ENCODE measurements at regions not wholly inside any gene's neighbourhood (a gene's known extent, or its start where the extent isn't known, plus 50 kb on each side); places are given as distances from the start of the nearest gene placed in this dataset.

DNA sequence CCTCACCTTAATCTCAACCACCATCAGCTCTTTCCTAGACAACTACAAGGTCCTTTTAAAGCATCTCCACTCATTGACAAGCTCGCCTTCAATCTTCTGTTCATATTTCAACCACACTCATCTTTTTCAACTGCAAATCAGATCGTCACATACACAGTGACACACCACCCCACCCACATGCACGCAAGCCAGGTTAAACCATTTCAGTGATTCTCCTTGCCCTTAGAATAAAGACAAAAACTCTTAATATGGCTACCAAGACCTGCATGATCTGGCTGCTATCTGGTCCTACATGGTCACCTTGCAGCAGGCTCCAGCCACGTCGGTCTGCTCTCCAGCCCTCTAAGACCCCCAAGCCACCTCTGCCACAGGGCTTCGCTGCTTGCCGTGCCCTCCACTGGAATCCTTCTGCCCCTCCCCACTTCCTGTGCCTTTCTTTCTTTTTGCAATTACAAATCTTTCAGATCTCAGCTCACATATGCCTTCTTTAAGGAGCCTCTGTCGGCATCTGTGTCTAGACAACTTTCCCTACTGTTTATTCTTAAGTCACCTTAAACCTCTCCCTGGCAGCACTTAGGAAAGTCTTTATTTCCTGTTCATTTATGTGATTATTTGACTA is 507.3 kb upstream of the ARID1B start:
- Mint-ChIP-seq H3K36me3 (no peaks in the 10 kb centered on the region), H3K9me3 (peaks cover 0 to 5% (median 0%) of the 10 kb centered on the region in 7 donors), H3K4me1 (peaks cover 0 to 14% (median 3%) of the 10 kb centered on the region in 4 donors), H3K27me3 (peaks cover 1% of the 10 kb centered on the region), H3K27ac (no peak overlapping the region), H3K4me3 (peak overlapping the region in 2 of 4 donors; percentile 4 to 28)
- peak in 1 of 3 donors; percentile 15 for DNase-seq
- Histone ChIP-seq H3K9me3 (ENCODE audit: control insufficient read depth in 2 of 2, low read length in 2 of 2) (no peaks in the 10 kb centered on the region), H3K27me3 (ENCODE audit: control insufficient read depth, insufficient read depth, low read length) (peaks cover 2% of the 10 kb centered on the region), H3K36me3 (ENCODE audit: control insufficient read depth, insufficient read depth, low read length) (no peaks in the 10 kb centered on the region), H3K4me1 (ENCODE audit: control insufficient read depth, insufficient read depth, low read length, poor library complexity, severe bottlenecking) (no peaks in the 10 kb centered on the region), H3K4me3 (ENCODE audit: low read depth, low read length) (no peak overlapping the region), H3K27ac (ENCODE audit: insufficient read depth, low read length, poor library complexity, severe bottlenecking) (no peak overlapping the region)
- no peak for ATAC-seq (ENCODE audit: low read depth in 2 of 2)

DNA sequence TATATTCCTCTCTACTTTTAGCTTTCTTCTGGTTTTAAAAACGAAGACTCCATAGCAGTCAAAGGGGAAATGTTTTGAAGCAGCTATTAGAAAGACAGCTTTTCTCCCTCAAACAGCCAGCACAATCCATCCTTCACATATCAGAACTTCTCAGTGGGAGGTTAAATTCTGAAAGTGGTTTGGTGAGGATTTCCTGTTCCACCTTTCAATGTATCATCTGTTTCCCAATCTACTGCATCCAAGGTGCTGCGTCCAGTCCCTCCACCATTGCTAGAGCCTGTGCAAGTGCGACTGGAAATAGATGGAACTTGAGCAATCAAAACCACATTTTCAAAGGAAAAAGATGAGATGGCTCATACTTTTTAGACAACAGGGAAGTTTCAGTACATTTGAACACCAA is 508.3 kb upstream of the ARID1B start:
- Histone ChIP-seq H3K27me3 (ENCODE audit: control insufficient read depth, insufficient read depth, low read length) (peaks cover 2% of the 10 kb centered on the region), H3K36me3 (ENCODE audit: control insufficient read depth, insufficient read depth, low read length) (no peaks in the 10 kb centered on the region), H3K4me3 (ENCODE audit: low read depth, low read length) (no peak overlapping the region), H3K4me1 (ENCODE audit: control insufficient read depth, insufficient read depth, low read length, poor library complexity, severe bottlenecking) (no peaks in the 10 kb centered on the region), H3K27ac (ENCODE audit: insufficient read depth, low read length, poor library complexity, severe bottlenecking) (no peak overlapping the region), H3K9me3 (ENCODE audit: control insufficient read depth in 2 of 2, low read length in 2 of 2) (no peaks in the 10 kb centered on the region)
- H3K27ac Mint-ChIP-seq = peak overlapping the region in 2 of 3 donors; percentile 13 to 53
- ATAC-seq (ENCODE audit: low read depth in 2 of 2) (no peak), DNase-seq (no peak)
- H3K4me3 Mint-ChIP-seq = no peak overlapping the region
- peaks cover 5% of the 10 kb centered on the region for H3K27me3 Mint-ChIP-seq
- H3K4me1 Mint-ChIP-seq = peaks cover 0 to 14% (median 3%) of the 10 kb centered on the region in 4 donors
- peaks cover 0 to 5% (median 0%) of the 10 kb centered on the region in 7 donors for H3K9me3 Mint-ChIP-seq
- H3K36me3 Mint-ChIP-seq = no peaks in the 10 kb centered on the region

DNA sequence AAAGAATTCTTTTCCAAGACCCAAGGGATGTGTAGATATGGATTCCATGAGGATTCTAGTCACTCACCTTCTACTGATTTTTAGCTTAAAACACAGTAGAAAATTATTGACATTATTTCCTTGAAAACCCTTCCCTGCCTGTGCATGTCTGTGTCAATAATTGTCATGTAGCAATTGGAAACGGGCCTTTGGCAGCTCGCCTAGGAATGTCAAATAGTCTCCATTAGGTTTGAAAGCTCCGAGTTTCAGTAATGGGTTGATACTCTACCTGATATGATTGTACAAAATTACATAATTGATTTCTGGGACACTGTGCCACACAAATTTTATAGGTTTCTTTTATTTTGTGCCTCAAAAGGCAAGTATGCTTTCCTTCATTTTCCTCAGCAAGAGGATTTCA is 515.2 kb upstream of the ARID1B start:
- Mint-ChIP-seq H3K36me3 (no peaks in the 10 kb centered on the region), H3K4me3 (no peak overlapping the region), H3K27ac (no peak overlapping the region), H3K9me3 (peaks cover 0 to 3% (median under 1%) of the 10 kb centered on the region in 7 donors), H3K4me1 (no peaks in the 10 kb centered on the region), H3K27me3 (peaks cover 9% of the 10 kb centered on the region)
- Histone ChIP-seq H3K9me3 (ENCODE audit: control insufficient read depth in 2 of 2, low read length in 2 of 2) (no peaks in the 10 kb centered on the region), H3K4me1 (ENCODE audit: control insufficient read depth, insufficient read depth, low read length, poor library complexity, severe bottlenecking) (no peaks in the 10 kb centered on the region), H3K27ac (ENCODE audit: insufficient read depth, low read length, poor library complexity, severe bottlenecking) (no peak overlapping the region), H3K27me3 (ENCODE audit: control insufficient read depth, insufficient read depth, low read length) (no peaks in the 10 kb centered on the region), H3K4me3 (ENCODE audit: low read depth, low read length) (no peak overlapping the region), H3K36me3 (ENCODE audit: control insufficient read depth, insufficient read depth, low read length) (no peaks in the 10 kb centered on the region)
- no peak for ATAC-seq (ENCODE audit: low read depth in 2 of 2)
- no peak for DNase-seq

DNA sequence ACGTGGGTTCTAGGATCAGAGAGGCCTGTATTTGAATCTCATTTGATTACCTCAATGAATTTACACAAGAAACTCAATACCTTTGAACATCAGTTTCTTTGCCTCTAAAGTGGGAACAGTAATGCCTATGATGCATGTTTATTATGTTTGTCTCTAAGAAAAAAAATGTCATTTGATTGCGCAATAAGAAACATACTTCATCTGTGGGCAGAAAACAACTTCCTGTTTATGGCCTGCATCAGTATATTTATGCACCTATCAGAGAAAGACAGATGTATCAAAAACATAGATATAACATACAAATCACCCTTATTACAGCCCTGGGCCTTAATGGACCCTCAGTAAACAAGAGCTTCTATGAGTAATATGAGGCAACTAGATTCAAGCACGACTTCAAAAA is 516.4 kb upstream of the ARID1B start:
- peaks cover 0 to 3% (median 0%) of the 10 kb centered on the region in 7 donors for H3K9me3 Mint-ChIP-seq
- no peak overlapping the region for H3K4me3 ChIP-seq (ENCODE audit: low read depth, low read length)
- H3K4me1 Mint-ChIP-seq = no peaks in the 10 kb centered on the region
- no peaks in the 10 kb centered on the region for H3K36me3 ChIP-seq (ENCODE audit: control insufficient read depth, insufficient read depth, low read length)
- no peak for ATAC-seq (ENCODE audit: low read depth in 2 of 2)
- peaks cover 12% of the 10 kb centered on the region for H3K27me3 Mint-ChIP-seq
- H3K27ac ChIP-seq (ENCODE audit: insufficient read depth, low read length, poor library complexity, severe bottlenecking) = no peak overlapping the region
- no peaks in the 10 kb centered on the region for H3K9me3 ChIP-seq (ENCODE audit: control insufficient read depth in 2 of 2, low read length in 2 of 2)
- no peak for DNase-seq
- H3K36me3 Mint-ChIP-seq = no peaks in the 10 kb centered on the region
- no peak overlapping the region for H3K4me3 Mint-ChIP-seq
- H3K4me1 ChIP-seq (ENCODE audit: control insufficient read depth, insufficient read depth, low read length, poor library complexity, severe bottlenecking) = no peaks in the 10 kb centered on the region
- no peak overlapping the region for H3K27ac Mint-ChIP-seq
- no peaks in the 10 kb centered on the region for H3K27me3 ChIP-seq (ENCODE audit: control insufficient read depth, insufficient read depth, low read length)

DNA sequence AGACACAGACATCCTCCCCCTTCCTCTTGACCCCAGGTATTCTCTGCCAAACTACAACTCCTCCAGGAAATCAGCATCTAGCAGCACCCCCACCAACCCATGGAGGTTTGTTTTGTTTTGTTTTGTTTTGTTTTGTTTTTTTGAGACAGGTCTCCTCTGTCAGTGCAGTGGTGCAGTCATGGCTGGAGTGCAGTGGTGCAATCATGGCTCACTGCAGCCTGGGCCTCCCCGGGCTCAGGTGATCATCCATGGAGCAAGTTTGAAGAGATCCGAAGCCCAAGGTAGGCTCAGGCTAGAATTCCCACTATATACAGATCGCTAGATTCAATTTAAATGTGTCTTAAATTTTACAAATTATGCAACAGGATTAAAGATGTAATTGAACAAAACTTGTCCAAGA is 518.2 kb upstream of the ARID1B start:
- H3K4me1 ChIP-seq (ENCODE audit: control insufficient read depth, insufficient read depth, low read length, poor library complexity, severe bottlenecking) = no peaks in the 10 kb centered on the region
- Mint-ChIP-seq H3K9me3 (peaks cover 0 to 3% (median 0%) of the 10 kb centered on the region in 7 donors), H3K36me3 (no peaks in the 10 kb centered on the region), H3K4me3 (no peak overlapping the region), H3K27me3 (peaks cover 7% of the 10 kb centered on the region), H3K27ac (no peak overlapping the region), H3K4me1 (peaks cover 0 to 2% (median 0%) of the 10 kb centered on the region in 4 donors)
- no peaks in the 10 kb centered on the region for H3K27me3 ChIP-seq (ENCODE audit: control insufficient read depth, insufficient read depth, low read length)
- DNase-seq = no peak
- no peaks in the 10 kb centered on the region for H3K36me3 ChIP-seq (ENCODE audit: control insufficient read depth, insufficient read depth, low read length)
- no peak overlapping the region for H3K27ac ChIP-seq (ENCODE audit: insufficient read depth, low read length, poor library complexity, severe bottlenecking)
- no peak overlapping the region for H3K4me3 ChIP-seq (ENCODE audit: low read depth, low read length)
- no peaks in the 10 kb centered on the region for H3K9me3 ChIP-seq (ENCODE audit: control insufficient read depth in 2 of 2, low read length in 2 of 2)
- ATAC-seq (ENCODE audit: low read depth in 2 of 2) = no peak

DNA sequence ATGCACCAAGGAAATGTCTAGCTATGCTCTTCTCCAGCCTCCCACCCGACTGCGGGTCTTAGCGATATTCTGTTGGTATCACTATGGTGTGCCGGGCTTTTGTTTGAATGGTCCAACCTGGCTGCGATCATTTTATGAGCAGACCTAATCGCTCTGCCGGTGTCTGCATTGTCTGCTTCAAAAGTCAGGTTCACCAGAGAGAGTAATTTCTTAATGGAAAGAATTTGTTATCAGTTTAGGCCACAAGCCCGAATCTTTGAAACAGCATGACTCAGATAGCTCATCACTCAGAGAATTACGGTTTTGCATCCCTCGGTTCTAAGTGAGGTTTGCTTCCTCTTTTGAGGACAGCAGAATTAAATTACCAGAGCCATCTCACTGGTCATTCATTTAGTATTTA is 521.0 kb upstream of the ARID1B start:
- H3K4me1 Mint-ChIP-seq = peaks cover 0 to 4% (median 0%) of the 10 kb centered on the region in 4 donors
- peak overlapping the region in 1 of 3 donors; percentile 19 for H3K27ac Mint-ChIP-seq
- H3K9me3 Mint-ChIP-seq = peaks cover 0 to 8% (median 3%) of the 10 kb centered on the region in 7 donors
- DNase-seq (no peak), ATAC-seq (ENCODE audit: low read depth in 2 of 2) (no peak)
- Histone ChIP-seq H3K4me3 (ENCODE audit: low read depth, low read length) (no peak overlapping the region), H3K27ac (ENCODE audit: insufficient read depth, low read length, poor library complexity, severe bottlenecking) (no peak overlapping the region), H3K9me3 (ENCODE audit: control insufficient read depth in 2 of 2, low read length in 2 of 2) (no peaks in the 10 kb centered on the region), H3K27me3 (ENCODE audit: control insufficient read depth, insufficient read depth, low read length) (no peaks in the 10 kb centered on the region), H3K4me1 (ENCODE audit: control insufficient read depth, insufficient read depth, low read length, poor library complexity, severe bottlenecking) (no peaks in the 10 kb centered on the region), H3K36me3 (ENCODE audit: control insufficient read depth, insufficient read depth, low read length) (no peaks in the 10 kb centered on the region)
- H3K4me3 Mint-ChIP-seq = no peak overlapping the region
- peaks cover 7% of the 10 kb centered on the region for H3K27me3 Mint-ChIP-seq
- H3K36me3 Mint-ChIP-seq = no peaks in the 10 kb centered on the region

DNA sequence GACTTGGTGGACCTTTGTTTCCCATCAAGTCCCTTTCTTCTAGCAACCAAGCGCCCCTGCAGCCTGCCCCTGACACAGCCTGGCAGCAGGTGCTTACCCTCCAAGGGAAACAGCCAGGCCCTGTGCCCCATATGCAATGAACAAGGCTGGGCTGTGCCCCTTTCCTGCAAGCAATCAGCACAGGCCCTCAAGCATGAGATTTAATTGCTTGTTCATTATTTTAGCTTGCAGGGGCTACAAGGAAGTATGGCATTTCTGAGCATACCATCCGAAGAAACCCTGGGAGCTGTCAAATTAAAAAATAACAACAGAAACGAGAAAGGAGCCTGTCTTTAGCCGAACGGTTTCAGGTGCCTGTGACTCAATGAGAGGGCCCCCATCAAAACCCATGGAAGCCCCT is 522.9 kb upstream of the ARID1B start:
- Histone ChIP-seq H3K27ac (ENCODE audit: insufficient read depth, low read length, poor library complexity, severe bottlenecking) (no peak overlapping the region), H3K4me1 (ENCODE audit: control insufficient read depth, insufficient read depth, low read length, poor library complexity, severe bottlenecking) (no peaks in the 10 kb centered on the region), H3K9me3 (ENCODE audit: control insufficient read depth in 2 of 2, low read length in 2 of 2) (no peaks in the 10 kb centered on the region), H3K4me3 (ENCODE audit: low read depth, low read length) (no peak overlapping the region), H3K27me3 (ENCODE audit: control insufficient read depth, insufficient read depth, low read length) (no peaks in the 10 kb centered on the region), H3K36me3 (ENCODE audit: control insufficient read depth, insufficient read depth, low read length) (no peaks in the 10 kb centered on the region)
- Mint-ChIP-seq H3K27me3 (peaks cover 4% of the 10 kb centered on the region), H3K36me3 (no peaks in the 10 kb centered on the region), H3K4me1 (peaks cover 3 to 14% (median 9%) of the 10 kb centered on the region in 4 donors), H3K4me3 (no peak overlapping the region), H3K9me3 (peaks cover 0 to 10% (median 0%) of the 10 kb centered on the region in 7 donors), H3K27ac (no peak overlapping the region)
- ATAC-seq (ENCODE audit: low read depth in 2 of 2) (no peak), DNase-seq (no peak)

DNA sequence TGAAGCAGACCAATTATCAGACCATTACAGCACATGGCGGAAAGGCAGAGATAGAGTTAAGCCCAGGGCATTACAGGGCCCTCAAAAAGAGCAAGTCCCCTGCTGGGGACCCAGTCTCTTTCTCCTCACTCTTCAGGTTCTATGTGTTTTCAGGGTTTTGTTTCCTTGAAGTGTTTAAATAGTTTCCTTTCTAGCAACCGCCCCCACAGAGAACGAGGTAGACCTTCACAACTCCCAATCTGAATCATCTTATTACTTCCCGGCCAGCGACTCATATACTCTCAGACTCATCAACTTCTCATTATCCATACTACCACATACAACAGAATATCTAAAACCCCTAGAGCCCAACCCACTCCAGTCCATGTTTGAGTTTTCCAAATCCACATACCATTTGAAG is 526.6 kb upstream of the ARID1B start:
- H3K4me3 ChIP-seq (ENCODE audit: low read depth, low read length) = no peak overlapping the region

More for the DNA sequence above, 526.6 kb upstream of the ARID1B start:
- Histone ChIP-seq H3K4me1 (ENCODE audit: control insufficient read depth, insufficient read depth, low read length, poor library complexity, severe bottlenecking) (no peaks in the 10 kb centered on the region), H3K27ac (ENCODE audit: insufficient read depth, low read length, poor library complexity, severe bottlenecking) (no peak overlapping the region), H3K27me3 (ENCODE audit: control insufficient read depth, insufficient read depth, low read length) (no peaks in the 10 kb centered on the region), H3K36me3 (ENCODE audit: control insufficient read depth, insufficient read depth, low read length) (no peaks in the 10 kb centered on the region), H3K9me3 (ENCODE audit: control insufficient read depth in 2 of 2, low read length in 2 of 2) (no peaks in the 10 kb centered on the region)
- Mint-ChIP-seq H3K4me3 (peak overlapping the region in 2 of 4 donors; percentile 29 to 68), H3K27me3 (peaks cover 1% of the 10 kb centered on the region), H3K27ac (peak overlapping the region in 1 of 3 donors; percentile 11), H3K9me3 (peaks cover 0 to 11% (median 0%) of the 10 kb centered on the region in 7 donors), H3K36me3 (no peaks in the 10 kb centered on the region), H3K4me1 (peaks cover 3 to 13% (median 9%) of the 10 kb centered on the region in 4 donors)
- ATAC-seq (ENCODE audit: low read depth in 2 of 2) (no peak), DNase-seq (peak in 1 of 3 donors; percentile 43)

Data from CD4-positive, CD25-positive, alpha-beta regulatory T cell (primary cell).